Posterior vena cava (tissue), 2 donors: ENCODE measurements at regions not wholly inside any gene's neighbourhood (a gene's known extent, or its start where the extent isn't known, plus 50 kb on each side); places are given as distances from the start of the nearest gene placed in this dataset.

Experiments used
- DNase-seq: peaks from one replicate; pipeline ENCODE4 v3.0.0-alpha.2; 2020; ENCODE audit warnings: low spot score
- intact Hi-C, 2 donors: fragments of 100-400 bp; cut with DNase I; formaldehyde crosslinking; loops; one replicate each; pipeline versions ENCODE4 v1.14.1 to v1.14.2; 2022 to 2023
- donor health status: DM: yes; HTN: yes; CAD: no.
- donor health status: DM: yes; HTN: yes; CAD: no.

DNA sequence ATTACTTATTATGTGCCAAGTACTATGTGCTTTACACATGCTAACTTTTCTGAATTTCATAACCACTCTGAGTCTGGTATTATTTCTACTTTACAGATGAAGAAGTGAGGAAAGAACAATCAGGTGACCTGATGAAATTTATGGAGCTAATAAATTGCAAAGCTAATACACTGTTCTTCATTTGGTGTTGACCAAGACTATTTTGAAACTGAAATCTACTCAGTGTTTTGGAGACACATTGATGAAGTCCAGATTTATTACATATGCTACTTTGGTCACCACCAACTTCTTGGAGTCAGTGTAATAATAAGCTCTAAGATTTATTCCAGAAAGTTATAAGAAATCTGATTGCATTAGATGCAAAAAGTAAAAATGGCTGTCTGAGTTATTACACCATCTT, 637.9 kb downstream of the FAT4 start:
- DNase-seq, result no peak
- intact Hi-C loops, result no loop called here

DNA sequence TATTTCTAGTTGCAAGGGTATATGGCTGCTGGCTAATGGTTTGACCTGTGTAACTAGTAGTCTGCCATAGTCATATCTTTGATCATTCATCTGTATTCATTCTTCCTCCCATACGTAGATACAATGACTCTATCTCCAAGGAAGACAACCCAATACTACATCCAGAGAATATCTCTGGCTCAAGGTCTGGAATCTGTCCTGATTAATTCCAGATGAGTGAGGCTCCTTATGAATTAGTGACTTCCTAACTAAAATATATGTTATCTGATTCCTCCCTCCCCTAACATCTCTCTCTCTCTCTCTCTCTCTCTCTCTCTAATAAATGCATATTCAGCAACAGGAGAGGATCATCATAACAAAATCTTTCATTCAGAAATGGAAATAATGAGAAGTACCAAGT, 641.5 kb downstream of the FAT4 start:
- no peak for DNase-seq
- intact Hi-C loops, result no loop called here

DNA sequence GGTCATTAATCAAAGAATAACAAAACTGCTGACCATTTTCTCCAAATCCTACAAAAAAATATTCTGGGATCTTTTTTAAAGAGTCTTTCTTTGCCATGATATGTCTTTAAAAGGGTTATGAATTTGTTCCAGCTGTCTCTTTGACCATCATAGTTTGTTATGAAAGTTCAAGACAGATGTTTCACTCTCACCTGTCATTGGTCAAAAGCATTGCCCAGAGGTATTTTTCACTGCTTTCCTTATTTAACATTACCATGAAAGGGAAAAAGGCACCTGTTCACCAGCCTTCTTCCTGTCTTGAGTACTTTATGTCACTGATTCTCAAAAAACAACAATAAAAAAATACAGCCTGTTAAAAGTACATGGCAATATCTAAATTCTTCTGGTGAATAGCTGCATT, 643.8 kb downstream of the FAT4 start:
- no peak for DNase-seq
- intact Hi-C loops, result no loop called here

DNA sequence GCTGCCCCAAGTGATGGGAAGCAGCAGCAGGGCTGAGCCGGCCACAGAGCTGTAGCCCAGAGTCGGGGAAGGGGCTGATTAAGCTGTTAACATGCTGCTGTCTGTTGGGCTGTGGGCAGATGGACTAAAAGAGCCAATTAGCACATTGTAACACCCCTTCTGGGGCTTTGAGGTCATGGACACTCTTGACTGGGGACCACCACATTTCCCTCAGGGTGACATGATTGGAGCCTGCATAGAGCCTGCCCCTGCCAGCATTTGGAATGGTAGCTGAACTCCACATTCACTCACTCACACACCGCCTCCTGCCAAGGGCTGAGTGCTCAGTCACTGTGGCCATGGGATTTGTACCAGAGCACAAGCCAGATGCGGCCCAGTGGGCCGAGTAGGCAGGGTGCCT, 646.9 kb downstream of the FAT4 start:
- DNase-seq, result peak; percentile 59
- intact Hi-C loops, result no loop called here

DNA sequence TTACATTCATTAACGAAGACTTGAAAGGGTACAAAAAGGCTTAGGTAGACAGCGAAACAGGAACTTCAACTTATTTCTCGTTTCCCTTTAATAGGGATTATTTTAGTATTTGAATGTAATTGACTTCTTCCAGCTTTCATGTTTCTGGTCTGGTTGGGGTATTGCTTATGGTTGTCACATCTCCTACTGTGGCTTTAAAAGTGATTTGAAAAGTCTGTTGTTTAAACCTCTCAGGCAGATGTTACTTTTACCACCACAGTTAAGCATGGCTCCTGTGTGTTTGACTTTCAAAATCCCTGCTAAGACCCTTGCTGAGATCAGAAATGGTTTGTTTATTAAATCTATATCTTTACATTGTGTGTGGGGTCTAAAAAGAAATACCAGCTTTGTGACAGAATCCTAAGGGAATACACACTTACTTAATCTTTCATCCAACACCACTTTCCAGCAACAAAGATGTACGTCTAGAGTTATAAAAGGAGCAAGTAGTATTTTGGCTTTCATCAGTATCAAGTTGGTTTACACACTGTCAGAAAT, 661.2 kb downstream of the FAT4 start:
- DNase-seq, result no peak
- intact Hi-C loops, result no loop called here

DNA sequence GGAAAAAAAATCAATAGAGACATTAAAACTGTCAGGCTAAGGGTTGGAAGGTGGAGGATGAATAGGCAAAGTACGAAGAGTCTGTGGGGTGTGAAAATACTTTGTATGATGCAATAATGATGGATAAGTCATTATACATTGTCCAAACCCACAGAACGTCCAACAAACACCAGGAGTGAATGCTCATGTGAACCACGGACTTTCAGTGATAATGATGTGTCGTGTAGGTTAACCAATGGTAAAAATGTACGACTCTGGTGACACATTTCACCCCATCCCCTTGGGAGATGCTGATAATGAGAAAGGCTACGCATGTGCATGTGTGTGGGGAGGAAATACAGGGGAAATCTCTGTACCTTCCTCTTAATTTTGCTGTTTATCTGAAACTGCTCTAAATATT, 665.2 kb downstream of the FAT4 start:
- DNase-seq, result no peak
- intact Hi-C loops, result no loop called here

DNA sequence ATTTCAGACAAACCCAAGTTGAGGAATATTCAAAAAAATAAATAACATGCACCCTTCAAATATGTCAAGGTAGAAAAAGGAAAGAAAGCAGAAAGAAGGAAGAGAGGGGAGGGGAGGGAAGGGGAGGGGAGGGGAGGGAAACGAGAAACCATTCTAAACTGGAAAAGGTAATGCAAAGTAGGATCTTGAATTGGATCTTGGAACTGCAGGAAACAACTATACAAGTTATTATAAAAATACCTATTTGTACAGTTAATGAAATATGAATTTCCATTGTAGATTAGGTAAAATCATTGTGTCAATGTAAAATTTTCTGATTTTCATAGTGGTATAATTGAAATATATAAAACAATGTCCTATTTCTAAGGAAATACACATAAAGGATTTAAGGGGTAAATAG, 668.4 kb downstream of the FAT4 start:
- DNase-seq, result no peak
- intact Hi-C loops, result no loop called here

DNA sequence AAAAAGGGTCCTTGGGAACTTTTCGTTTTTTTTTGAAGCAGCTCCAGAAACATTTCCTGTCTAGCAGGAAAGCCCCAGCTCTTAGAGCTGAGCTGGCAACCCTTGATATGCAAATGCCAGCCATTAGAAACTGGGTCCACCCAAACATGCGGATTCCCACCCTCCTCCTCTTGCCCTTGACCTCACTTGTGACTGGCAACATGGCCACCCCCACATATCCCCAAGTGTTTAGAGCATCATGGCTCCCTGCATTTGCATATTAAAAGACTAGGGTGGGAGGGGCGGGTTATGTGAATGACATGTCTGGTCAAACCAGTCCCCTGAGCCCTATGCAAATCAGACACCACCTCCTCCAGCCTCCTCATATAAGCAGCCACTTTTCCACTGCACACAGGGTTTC, 671.1 kb downstream of the FAT4 start:
- DNase-seq, result no peak
- intact Hi-C loops, result no loop called here

DNA sequence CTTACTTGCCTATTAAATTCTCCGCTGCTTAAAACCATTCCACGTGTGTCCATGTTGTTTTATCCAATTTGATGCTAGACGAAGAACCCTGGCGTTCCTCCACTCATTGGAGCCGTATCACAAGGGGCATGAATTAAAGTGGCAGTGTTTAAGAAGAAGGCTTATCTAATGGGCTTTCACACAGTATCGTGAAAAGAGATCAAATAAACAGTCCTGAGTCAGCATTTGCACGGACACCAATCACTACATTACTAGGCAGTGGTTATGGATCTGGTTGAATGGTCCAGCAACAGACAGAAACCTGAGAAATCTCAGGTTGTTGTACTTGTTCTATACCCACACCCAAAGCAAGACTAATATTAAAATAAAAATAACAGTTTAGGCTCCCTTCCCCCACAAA, 671.6 kb downstream of the FAT4 start:
- intact Hi-C loops, result no loop called here
- no peak for DNase-seq

DNA sequence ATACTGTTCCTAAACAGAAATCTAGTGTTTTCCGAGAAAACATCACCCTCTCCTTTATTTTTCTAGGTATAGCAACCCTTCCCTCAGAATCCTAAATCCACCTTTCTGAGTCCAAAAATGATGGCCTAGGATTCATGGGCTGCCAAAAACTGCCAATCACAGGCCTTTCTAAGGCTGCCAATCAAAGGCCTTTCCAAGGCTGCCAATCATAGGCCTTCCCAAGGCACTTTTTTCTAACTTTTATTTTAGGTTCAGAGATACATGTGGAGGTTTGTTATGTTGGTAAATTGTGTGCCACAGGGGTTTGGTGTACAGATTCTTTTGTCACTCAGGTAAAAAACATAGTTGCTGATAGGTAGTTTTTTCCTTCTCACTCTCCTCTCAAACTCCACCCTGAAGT, 673.7 kb downstream of the FAT4 start:
- DNase-seq, result no peak

DNA sequence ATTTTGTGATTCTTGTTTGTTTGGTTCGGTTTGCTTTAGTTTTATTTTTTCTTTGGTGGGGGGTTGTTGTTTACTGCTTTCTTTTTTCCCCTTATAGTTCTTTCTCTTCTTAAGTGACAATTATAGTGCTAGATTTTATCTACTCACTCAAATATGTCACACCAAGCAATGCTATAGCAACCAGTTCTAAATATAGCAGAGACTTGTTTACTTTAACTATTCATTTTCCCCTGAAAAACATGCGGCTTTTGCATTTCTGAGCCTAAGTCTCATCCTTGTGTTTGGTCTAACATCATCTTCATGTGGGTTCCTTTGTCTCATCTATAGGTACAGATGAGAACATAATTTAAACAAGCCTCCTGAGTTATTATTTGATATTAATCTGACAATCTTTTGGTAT, 676.6 kb downstream of the FAT4 start:
- no peak for DNase-seq
- intact Hi-C loops, result no loop called here

More for the DNA sequence above, 673.7 kb downstream of the FAT4 start:
- intact Hi-C loops, result no loop called here

DNA sequence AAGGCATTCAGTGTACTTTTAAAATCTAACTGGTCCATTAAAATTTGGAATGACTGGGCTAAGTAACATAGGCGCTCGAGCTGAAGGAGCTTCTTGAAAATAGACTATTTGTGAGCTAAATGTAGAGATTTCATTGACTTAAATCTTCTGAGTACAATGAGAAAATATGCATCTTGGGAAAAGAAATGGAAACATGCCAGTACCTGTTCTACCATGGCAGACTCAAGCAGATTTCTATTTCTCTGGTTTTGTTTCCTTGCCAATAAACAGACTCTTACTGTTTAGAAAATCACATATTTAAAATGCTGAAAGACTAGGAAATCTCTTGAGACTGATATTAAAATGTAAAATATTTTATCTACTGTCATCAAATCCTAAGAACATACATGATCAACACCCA, 678.1 kb downstream of the FAT4 start:
- intact Hi-C loops, result no loop called here
- no peak for DNase-seq

DNA sequence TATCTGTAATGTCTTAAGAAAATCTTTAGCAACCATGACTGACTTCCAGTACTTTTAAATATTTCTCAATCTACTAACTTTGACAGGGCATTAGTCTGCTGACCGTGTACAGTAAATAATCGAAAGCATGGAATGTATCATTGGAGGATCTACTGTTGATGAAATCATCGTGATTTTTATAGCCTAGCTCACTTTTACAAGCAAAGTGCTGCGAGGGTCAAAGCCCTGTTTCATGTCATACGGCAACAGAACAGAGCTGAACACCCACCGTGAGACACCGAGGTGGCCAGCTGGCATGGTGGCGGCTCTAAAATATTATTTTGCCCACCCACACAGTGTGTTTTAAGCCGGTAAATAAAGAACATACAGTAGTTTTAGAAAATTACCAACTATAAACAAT, 679.3 kb downstream of the FAT4 start:
- intact Hi-C loops, result no loop called here
- DNase-seq, result no peak

DNA sequence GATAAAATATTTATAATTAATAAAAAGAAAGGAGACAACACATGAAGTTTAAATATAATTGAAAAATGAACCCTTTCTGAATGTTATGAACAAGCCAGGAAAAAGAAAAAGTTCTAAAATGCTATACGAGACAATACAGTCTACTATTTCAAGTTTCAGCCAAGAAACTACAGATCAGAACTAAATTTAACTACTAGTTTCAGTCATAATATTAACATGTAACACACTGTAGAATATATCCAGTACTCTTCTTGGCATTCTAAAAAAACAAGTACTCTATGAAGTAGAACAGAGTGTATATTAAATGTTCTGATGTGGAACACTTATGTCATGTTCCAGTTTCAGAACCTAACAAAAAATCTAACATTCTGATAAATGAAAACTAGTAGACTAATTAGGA, 679.7 kb downstream of the FAT4 start:
- no peak for DNase-seq
- intact Hi-C loops, result no loop called here

DNA sequence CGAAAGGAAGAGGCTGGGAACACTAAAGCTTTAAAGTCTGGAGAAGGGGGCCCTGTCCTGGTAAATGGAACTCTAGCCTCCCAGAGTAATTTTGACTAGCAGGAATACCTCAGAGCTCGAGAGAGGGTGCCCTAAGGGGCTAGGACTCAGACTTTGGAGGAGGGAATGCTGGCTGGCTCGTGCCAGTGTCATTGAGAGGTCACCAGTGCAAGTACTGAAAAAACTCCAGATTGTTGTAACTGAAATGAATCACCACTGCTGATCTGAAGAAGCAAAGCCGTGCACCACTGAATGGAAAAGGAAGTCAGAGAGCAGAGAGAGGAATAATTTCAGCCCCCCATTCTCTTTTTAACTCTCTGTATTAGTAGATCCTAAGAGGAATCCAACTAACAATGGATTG, 690.2 kb downstream of the FAT4 start:
- intact Hi-C loops, result no loop called here
- DNase-seq, result no peak

DNA sequence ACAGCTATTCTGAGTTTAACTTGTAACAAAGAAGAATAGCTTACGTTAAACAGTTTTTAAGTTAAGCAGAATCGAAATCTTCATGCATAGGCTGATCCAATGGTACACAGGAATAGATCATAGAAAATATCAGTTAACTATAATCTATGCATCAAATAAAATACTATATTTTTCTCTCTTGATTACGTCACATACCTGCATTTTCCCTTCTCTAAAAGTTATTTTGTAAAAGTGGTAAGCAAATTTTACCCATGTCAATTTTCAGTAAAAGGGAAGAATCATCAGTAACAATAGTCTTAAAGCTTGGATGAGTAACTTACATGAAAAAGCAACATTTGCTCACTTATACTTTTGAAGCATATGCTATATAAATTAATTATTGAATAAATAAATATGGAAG, 692.4 kb downstream of the FAT4 start:
- intact Hi-C loops, result no loop called here
- no peak for DNase-seq

DNA sequence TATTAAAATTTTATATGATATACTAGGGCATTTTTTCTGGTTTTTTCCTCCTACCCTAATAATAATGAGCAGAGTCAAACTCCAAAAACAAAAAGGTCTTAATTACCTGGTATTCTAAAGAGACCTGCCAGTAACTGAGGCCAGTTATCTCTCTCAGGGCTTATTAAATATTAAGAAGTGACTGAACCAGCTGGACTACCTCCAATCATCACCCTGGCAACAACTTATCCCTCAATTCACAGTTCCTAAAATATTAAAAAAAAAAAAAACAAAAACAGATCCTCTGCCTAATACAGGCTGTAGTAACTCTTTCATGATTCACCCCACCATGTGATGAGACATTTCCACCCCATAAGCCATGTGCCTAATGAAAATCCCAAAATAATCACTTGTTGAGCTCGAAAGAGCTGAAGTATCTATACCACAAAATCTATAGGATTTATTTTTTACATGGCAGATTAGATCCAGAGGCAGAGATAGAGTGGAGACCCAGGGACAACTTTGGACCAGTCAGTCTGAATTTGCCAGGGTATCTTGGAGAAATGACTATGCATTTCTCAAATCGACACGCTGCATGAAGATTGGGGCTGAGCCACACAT, 698.0 kb downstream of the FAT4 start:
- intact Hi-C loops, result no loop called here
- DNase-seq, result no peak

DNA sequence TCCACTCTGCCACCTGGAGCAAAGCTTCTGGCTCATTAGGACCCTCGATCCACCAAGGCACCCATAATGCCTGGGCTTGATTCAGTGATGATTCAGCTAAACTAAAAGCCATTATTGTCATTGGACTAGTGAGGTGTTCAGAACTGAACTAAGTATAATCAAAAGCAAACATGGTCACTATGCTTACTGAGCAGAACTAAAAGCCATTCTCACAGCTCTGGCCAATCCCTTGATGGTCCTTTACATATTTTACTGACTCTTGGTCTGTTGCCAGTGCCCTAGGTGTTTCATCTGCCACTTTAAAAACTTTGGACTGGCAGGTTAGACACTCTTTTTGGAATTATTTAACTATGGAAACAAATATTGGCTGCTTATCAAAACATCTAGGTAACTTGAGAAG, 703.5 kb downstream of the FAT4 start:
- no peak for DNase-seq

DNA sequence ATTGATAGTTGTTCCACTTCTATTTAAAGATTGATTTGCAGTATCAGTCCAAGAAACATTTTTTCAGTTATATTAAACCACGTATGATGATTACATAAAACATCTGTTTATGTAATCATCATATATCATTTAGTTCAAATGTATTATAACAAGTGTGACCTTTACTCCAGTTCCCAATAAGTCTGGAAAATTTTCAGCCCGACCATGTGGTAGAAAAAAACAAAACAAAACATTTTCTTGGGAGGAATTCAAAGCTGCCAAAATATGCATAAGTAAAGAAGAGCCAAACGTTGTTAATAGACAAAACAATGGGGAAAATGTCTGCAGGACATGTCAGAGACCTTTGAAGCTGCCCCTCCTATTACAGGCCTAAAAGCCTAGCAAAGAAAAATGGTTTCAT, 709.1 kb downstream of the FAT4 start:
- no peak for DNase-seq
- intact Hi-C loops, result no loop called here

More for the DNA sequence above, 703.5 kb downstream of the FAT4 start:
- intact Hi-C loops, result no loop called here

DNA sequence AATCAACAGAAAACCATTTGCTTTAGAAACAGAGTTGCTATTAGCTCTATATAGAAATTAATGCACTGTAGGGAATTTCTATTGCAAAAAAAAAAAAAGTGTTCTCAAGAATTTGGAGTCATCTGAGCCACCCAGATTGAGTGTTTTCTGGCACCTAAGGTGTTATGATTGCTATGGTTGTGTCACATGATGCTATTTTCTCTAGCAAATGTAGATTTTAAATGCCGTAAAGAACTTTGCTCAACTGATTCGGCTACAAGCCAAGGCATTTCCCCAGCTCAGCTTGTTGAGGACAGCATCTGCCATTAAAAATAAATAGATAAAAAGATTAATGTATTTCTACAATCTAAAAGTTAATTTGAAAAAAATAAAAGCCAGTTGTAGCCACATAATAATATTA, 712.8 kb downstream of the FAT4 start:
- intact Hi-C loops, result no loop called here
- DNase-seq, result no peak

DNA sequence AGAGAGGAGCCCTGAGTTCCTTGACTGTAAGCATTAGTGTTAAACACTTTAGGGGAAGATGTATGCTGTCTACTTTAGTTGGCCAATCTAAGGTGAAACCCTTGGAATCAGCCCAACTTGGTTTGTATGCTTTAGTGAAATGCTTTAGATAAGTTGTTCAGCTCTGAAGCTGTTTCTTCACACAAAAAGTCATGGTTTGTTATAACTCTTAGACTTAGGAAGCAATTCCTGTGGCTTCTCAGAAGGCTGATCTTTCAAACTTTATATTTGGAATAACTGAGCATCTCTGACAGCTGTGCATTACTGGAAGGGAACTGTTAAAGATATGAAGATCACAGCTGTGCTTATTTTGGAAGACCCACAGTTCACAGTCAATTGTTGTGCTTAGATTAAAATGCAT, 714.1 kb downstream of the FAT4 start:
- no peak for DNase-seq
- intact Hi-C loops, result no loop called here

DNA sequence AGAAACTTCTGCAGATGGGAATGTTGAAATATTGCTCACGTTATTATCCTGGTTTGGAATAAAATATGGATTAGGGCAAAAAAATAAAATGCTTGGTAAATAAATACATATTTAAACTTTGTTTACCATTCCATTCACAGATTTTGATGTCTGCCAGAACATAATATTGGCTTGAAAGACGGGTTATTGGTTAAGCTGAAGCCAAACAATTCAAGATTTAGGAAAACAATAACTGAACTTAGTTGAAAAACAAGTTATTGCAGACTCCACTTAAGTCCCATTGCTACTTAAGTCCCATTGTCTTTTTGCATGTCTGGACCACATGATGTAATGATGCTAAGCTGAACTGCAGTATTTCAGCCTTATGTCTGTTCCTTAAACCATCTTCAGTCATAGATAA, 722.5 kb downstream of the FAT4 start:
- intact Hi-C loops, result no loop called here
- no peak for DNase-seq
